Chondrocyte (in vitro differentiated cells): ENCODE measurements at regions not wholly inside any gene's neighbourhood (a gene's known extent, or its start where the extent isn't known, plus 50 kb on each side); places are given as distances from the start of the nearest gene placed in this dataset.

Source experiments
- DNase-seq: peaks from one replicate; pipeline ENCODE4 v3.0.0; 2021; ENCODE audit warnings: mixed read lengths, low spot score
- H3K27ac Mint-ChIP-seq: one replicate; pipeline ENCODE4 v1.8.0; 2021; ENCODE audit warnings: mild to moderate bottlenecking, moderate library complexity, mixed read lengths; ENCODE audit not compliant: unreplicated experiment
- H3K27me3 Mint-ChIP-seq: 2 replicates; pipeline ENCODE4 v1.8.0; 2021; ENCODE audit warnings: low read depth, mixed read lengths
- H3K36me3 Mint-ChIP-seq: 2 replicates; pipeline ENCODE4 v1.8.0; 2021; ENCODE audit warnings: low read depth, mixed read lengths
- H3K4me1 Mint-ChIP-seq: 2 replicates; pipeline ENCODE4 v1.8.0; 2021; ENCODE audit warnings: low read depth, mild to moderate bottlenecking, mixed read lengths
- H3K4me3 Mint-ChIP-seq: one replicate; pipeline ENCODE4 v1.8.0; 2021; ENCODE audit warnings: mild to moderate bottlenecking, moderate library complexity, mixed read lengths; ENCODE audit not compliant: unreplicated experiment
- H3K9me3 Mint-ChIP-seq: 2 replicates; pipeline ENCODE4 v1.8.0; 2021; ENCODE audit warnings: low read depth, mixed read lengths
- CTCF ChIP-seq: fragments of 200-600 bp; sonication (generic); IDR thresholded peaks from 2 replicates; pipeline ENCODE4 v1.5.0; 2021; ENCODE audit warnings: antibody characterized with exemption, mild to moderate bottlenecking, moderate library complexity

DNA sequence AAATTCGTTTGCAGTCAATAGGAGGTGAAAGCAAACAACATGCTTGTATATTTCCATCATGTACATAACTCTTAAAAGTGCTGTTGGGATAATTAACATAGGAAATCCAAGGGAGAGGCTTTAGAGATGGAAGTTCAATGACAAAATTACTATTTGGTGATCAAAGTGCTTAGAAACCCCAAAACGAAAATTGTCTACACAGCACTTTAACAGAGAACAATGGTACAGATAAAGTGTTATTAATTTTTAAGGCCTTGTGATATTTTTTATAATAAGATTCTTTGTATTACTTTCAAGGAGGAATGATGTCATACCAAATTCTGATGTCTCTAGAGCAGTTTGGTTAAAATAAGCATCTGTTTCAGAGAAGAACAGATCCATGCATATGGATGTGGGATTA, 406.3 kb downstream of the EPHA7 start:
- H3K4me3 Mint-ChIP-seq: no peak overlapping the region
- no peaks in the 10 kb centered on the region for H3K27me3 Mint-ChIP-seq
- no peak overlapping the region for H3K27ac Mint-ChIP-seq
- H3K36me3 Mint-ChIP-seq: no peaks in the 10 kb centered on the region
- TF ChIP-seq CTCF: no peak
- no peak for DNase-seq
- H3K9me3 Mint-ChIP-seq: peaks cover 12% of the 10 kb centered on the region
- no peaks in the 10 kb centered on the region for H3K4me1 Mint-ChIP-seq

- Mint-ChIP-seq H3K27me3 (peaks cover 4% of the 10 kb centered on the region), H3K27ac (no peak overlapping the region), H3K36me3 (no peaks in the 10 kb centered on the region), H3K9me3 (peaks cover 4% of the 10 kb centered on the region), H3K4me3 (no peak overlapping the region), H3K4me1 (no peaks in the 10 kb centered on the region)
- TF ChIP-seq CTCF: no peak
- no peak for DNase-seq
These were observed 411.0 kb downstream of the EPHA7 start for GRCh38 chr6:93008375-93008774.

DNA sequence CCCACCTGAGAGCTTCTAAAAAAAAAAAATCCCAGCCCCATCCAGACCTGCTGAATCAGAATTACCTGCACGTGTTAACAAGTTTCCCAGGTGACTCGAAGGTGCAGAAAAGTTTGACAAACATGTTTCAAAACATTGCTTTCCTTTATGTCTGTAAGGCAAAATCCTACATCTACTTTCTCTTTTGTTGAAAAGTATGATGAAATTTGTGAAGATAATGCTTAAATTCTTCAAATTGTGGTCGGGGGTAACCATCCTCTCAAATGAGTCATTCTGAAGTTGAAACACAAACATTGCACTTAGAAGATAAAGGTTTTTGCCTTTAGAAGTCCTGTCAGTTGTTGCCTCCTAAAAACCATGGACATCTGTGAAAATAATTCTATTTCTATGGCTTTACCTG, 429.7 kb downstream of the EPHA7 start:
- no peak for DNase-seq
- TF ChIP-seq CTCF: no peak
- Mint-ChIP-seq H3K4me1 (no peaks in the 10 kb centered on the region), H3K27ac (no peak overlapping the region), H3K4me3 (no peak overlapping the region), H3K36me3 (no peaks in the 10 kb centered on the region), H3K9me3 (no peaks in the 10 kb centered on the region), H3K27me3 (no peaks in the 10 kb centered on the region)

GRCh38 chr6:92979281-92979680, 440.1 kb downstream of the EPHA7 start:
- Mint-ChIP-seq H3K4me1 (peaks cover 19% of the 10 kb centered on the region), H3K27ac (no peak overlapping the region), H3K27me3 (no peaks in the 10 kb centered on the region), H3K9me3 (peaks cover 4% of the 10 kb centered on the region), H3K36me3 (no peaks in the 10 kb centered on the region), H3K4me3 (no peak overlapping the region)
- DNase-seq: no peak
- no peak for TF ChIP-seq CTCF

DNA sequence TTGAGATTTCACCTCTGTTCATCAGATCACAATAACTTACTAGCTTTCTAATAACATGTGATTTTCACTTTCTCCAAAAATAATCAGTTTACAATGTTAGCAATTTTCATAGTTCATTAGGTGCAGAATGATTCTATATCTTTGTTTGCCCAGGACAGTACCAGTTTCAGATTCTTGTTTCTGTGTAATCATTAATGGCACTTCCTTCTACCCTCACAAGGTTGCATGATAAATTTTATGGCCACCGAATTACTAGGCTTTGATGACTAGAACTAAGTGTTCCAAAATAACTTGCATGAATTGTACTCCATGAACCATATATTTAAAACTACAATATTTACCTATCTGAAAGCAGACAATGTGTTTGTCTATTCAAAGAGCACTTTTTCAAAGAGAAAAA, 442.3 kb downstream of the EPHA7 start:
- H3K4me1 Mint-ChIP-seq: peaks cover 19% of the 10 kb centered on the region
- H3K27me3 Mint-ChIP-seq: no peaks in the 10 kb centered on the region
- no peak overlapping the region for H3K27ac Mint-ChIP-seq
- H3K36me3 Mint-ChIP-seq: no peaks in the 10 kb centered on the region
- no peaks in the 10 kb centered on the region for H3K9me3 Mint-ChIP-seq
- no peak overlapping the region for H3K4me3 Mint-ChIP-seq
- no peak for TF ChIP-seq CTCF
- DNase-seq: no peak
